Thyroid gland (tissue), 4 donors: ENCODE measurements at regions not wholly inside any gene's neighbourhood (a gene's known extent, or its start where the extent isn't known, plus 50 kb on each side); places are given as distances from the start of the nearest gene placed in this dataset.

Experiments used
- POLR2A ChIP-seq, 2 donors: fragments of 450-650 bp; IDR thresholded peaks; one replicate each; pipeline ENCODE4 v1.6.1; 2017; ENCODE audit warnings: antibody characterized with exemption in 2 of 2, mild to moderate bottlenecking in 2 of 2, moderate library complexity in 1 of 2
- TF ChIP-seq, protein P1 (sequence below), 6 experiments: fragments of 200-600 bp in 3 of 6; fragments of 450-650 bp in 3 of 6; sonication (generic) in 3 of 6; IDR thresholded peaks; one replicate each; pipeline ENCODE4 v1.5.1; 2016 to 2019; ENCODE audit warnings: antibody characterized with exemption in 6 of 6, mild to moderate bottlenecking in 2 of 6, inconsistent platforms in 1 of 6, moderate library complexity in 1 of 6

DNA sequence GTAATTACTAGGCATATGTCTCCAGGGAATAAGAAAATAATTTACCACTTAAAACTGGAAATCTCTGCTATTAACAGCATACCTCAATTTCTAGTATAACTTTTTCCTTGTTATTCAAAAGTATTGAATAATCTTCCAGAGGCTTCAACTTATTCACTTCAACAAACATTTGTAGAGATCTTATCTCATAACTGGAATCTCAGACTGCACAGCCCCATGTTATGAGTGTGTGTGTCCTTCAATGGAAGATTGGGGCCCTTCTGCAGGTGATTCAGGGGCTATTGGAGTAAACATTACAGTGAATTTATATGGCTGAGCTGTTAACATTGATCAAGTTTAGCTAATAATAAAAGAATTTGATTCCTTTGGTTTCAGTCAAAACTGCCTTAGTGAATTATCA lies 946.1 kb downstream of the TTLL7 start:
- TF ChIP-seq, protein P1, sequence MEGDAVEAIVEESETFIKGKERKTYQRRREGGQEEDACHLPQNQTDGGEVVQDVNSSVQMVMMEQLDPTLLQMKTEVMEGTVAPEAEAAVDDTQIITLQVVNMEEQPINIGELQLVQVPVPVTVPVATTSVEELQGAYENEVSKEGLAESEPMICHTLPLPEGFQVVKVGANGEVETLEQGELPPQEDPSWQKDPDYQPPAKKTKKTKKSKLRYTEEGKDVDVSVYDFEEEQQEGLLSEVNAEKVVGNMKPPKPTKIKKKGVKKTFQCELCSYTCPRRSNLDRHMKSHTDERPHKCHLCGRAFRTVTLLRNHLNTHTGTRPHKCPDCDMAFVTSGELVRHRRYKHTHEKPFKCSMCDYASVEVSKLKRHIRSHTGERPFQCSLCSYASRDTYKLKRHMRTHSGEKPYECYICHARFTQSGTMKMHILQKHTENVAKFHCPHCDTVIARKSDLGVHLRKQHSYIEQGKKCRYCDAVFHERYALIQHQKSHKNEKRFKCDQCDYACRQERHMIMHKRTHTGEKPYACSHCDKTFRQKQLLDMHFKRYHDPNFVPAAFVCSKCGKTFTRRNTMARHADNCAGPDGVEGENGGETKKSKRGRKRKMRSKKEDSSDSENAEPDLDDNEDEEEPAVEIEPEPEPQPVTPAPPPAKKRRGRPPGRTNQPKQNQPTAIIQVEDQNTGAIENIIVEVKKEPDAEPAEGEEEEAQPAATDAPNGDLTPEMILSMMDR (IDR thresholded peaks at IDR 0.05) = no peak
- no peak for TF ChIP-seq POLR2A (IDR thresholded peaks at IDR 0.05)
